Progenitor cell of endocrine pancreas (in vitro differentiated cells): ENCODE measurements at regions not wholly inside any gene's neighbourhood (a gene's known extent, or its start where the extent isn't known, plus 50 kb on each side); places are given as distances from the start of the nearest gene placed in this dataset.

Experiments used
- DNase-seq: peaks from one replicate; pipeline ENCODE4 v3.0.0; 2021; ENCODE audit warnings: low spot score; ENCODE audit not compliant: unreplicated experiment
- H3K27ac Mint-ChIP-seq: 2 replicates; pipeline ENCODE4 v1.8.0; 2021; ENCODE audit warnings: mild to moderate bottlenecking, moderate library complexity, mixed read lengths
- H3K27me3 Mint-ChIP-seq: 2 replicates; pipeline ENCODE4 v1.8.0; 2021; ENCODE audit warnings: mixed read lengths
- H3K36me3 Mint-ChIP-seq: 2 replicates; pipeline ENCODE4 v1.8.0; 2022; ENCODE audit warnings: mixed read lengths; ENCODE audit not compliant: insufficient read depth
- H3K4me1 Mint-ChIP-seq: 2 replicates; pipeline ENCODE4 v1.8.0; 2021; ENCODE audit warnings: low read depth, mixed read lengths
- H3K4me3 Mint-ChIP-seq: 2 replicates; pipeline ENCODE4 v1.8.0; 2021; ENCODE audit warnings: low read depth, mild to moderate bottlenecking, moderate library complexity, mixed read lengths
- H3K9me3 Mint-ChIP-seq: 2 replicates; pipeline ENCODE4 v1.8.0; 2021; ENCODE audit warnings: low read depth, mixed read lengths
- CTCF ChIP-seq: fragments of 200-600 bp; sonication (generic); IDR thresholded peaks from one replicate; pipeline ENCODE4 v1.5.0; 2021; ENCODE audit warnings: antibody characterized with exemption, mild to moderate bottlenecking; ENCODE audit not compliant: unreplicated experiment

GRCh38 chr10:78641693-78642092 lies 427.1 kb upstream of the ZMIZ1 start:
- Mint-ChIP-seq H3K36me3 (no peaks in the 10 kb centered on the region), H3K4me3 (no peak overlapping the region), H3K4me1 (peaks cover 3% of the 10 kb centered on the region), H3K9me3 (peaks cover 8% of the 10 kb centered on the region), H3K27ac (no peak overlapping the region), H3K27me3 (peaks cover 5% of the 10 kb centered on the region)
- no peak for DNase-seq
- TF ChIP-seq CTCF, result no peak

- Mint-ChIP-seq H3K27me3 (peaks cover 5% of the 10 kb centered on the region), H3K4me3 (no peak overlapping the region), H3K9me3 (peaks cover 8% of the 10 kb centered on the region), H3K27ac (no peak overlapping the region), H3K36me3 (no peaks in the 10 kb centered on the region), H3K4me1 (peaks cover 3% of the 10 kb centered on the region)
- TF ChIP-seq CTCF, result no peak
- DNase-seq, result no peak
Measured at GRCh38 chr10:78642269-78642816, 426.4 kb upstream of the ZMIZ1 start.

- no peak for DNase-seq
- TF ChIP-seq CTCF, result no peak
- peaks cover 8% of the 10 kb centered on the region for H3K9me3 Mint-ChIP-seq
- H3K4me3 Mint-ChIP-seq, result no peak overlapping the region
- peaks cover 8% of the 10 kb centered on the region for H3K4me1 Mint-ChIP-seq
- H3K27ac Mint-ChIP-seq, result no peak overlapping the region
- peaks cover 5% of the 10 kb centered on the region for H3K27me3 Mint-ChIP-seq
- H3K36me3 Mint-ChIP-seq, result no peaks in the 10 kb centered on the region
Measured at GRCh38 chr10:78643513-78643912, 425.3 kb upstream of the ZMIZ1 start.

GRCh38 chr10:78644550-78644949 lies 424.2 kb upstream of the ZMIZ1 start:
- Mint-ChIP-seq H3K27me3 (peaks cover 5% of the 10 kb centered on the region), H3K27ac (no peak overlapping the region), H3K9me3 (peaks cover 8% of the 10 kb centered on the region), H3K4me3 (no peak overlapping the region), H3K36me3 (no peaks in the 10 kb centered on the region), H3K4me1 (peaks cover 16% of the 10 kb centered on the region)
- no peak for DNase-seq
- no peak for TF ChIP-seq CTCF

- H3K4me1 Mint-ChIP-seq, result peaks cover 21% of the 10 kb centered on the region
- H3K9me3 Mint-ChIP-seq, result peaks cover 8% of the 10 kb centered on the region
- DNase-seq, result no peak
- no peak overlapping the region for H3K4me3 Mint-ChIP-seq
- TF ChIP-seq CTCF, result no peak
- H3K36me3 Mint-ChIP-seq, result no peaks in the 10 kb centered on the region
- peaks cover 5% of the 10 kb centered on the region for H3K27me3 Mint-ChIP-seq
- no peak overlapping the region for H3K27ac Mint-ChIP-seq
Measured at GRCh38 chr10:78645169-78645686, 423.5 kb upstream of the ZMIZ1 start.
